ENCODE measurements at regions not wholly inside any gene's neighbourhood (a gene's known extent, or its start where the extent isn't known, plus 50 kb on each side); places are given as distances from the start of the nearest gene placed in this dataset.
"Not testable (repeated sequence)": the region's sequence is repeated elsewhere in the genome, so short reads cannot be mapped to it uniquely, and the experiment has no call there.

DNA sequence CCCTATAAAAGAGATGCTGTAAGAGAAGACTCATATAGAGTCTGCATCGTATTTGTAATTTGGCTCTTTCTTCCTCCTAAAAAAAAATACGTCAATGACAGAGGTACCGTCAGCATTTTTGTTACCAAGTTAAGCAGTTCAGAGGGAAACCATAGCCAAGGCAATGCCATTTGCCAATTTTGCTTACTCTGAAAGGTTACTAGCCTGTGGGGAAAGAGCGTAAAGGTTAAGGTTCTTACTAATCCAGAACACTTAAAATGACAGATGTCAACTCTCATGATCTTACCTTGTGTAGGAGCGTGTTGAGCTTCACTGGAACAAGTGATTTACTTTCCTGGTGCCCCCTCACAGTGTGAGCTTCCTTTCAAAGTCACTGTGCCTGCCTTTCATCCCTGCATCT is 119.4 kb upstream of the SPATA31A3 start:
- not testable (repeated sequence) for DNase-seq

DNA sequence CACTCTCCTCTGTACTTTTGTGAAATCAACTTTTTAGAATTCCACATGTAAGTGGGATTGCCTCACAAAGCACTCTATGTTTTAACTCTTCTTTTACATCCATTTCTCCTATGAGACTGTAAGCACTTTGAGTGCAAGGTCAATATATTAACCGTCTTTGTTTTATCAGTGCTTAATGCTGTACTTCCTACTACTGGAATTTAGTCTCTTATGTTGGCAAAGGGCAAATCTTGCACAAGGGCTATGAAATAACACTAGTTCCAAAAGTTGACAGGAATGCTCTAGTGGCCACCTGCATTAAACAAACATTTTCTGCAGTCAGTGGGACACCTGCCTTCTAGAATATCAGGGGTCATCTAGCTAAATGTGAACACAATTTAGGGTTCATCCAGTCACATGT is 117.5 kb upstream of the SPATA31A3 start:
- DNase-seq, result not testable (repeated sequence)

DNA sequence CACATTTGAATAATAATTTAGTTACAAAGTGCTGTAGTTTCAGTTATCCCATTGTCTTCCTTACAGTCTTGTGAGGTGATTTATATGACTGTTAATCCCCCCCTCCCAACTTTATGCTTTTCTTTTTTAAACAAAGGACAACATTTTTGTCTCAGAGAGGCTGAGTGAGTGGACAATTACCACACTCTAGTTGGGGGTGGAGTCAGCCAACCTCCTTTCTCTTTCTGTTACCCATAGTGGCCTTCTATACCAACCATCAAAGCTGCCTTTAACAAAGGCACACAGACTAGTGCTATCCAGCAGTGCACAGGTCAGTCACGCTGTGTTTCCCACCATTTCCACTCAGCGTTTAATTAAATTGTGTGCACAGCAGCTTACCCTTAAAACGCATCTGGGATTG is 114.3 kb upstream of the SPATA31A3 start:
- not testable (repeated sequence) for DNase-seq

DNA sequence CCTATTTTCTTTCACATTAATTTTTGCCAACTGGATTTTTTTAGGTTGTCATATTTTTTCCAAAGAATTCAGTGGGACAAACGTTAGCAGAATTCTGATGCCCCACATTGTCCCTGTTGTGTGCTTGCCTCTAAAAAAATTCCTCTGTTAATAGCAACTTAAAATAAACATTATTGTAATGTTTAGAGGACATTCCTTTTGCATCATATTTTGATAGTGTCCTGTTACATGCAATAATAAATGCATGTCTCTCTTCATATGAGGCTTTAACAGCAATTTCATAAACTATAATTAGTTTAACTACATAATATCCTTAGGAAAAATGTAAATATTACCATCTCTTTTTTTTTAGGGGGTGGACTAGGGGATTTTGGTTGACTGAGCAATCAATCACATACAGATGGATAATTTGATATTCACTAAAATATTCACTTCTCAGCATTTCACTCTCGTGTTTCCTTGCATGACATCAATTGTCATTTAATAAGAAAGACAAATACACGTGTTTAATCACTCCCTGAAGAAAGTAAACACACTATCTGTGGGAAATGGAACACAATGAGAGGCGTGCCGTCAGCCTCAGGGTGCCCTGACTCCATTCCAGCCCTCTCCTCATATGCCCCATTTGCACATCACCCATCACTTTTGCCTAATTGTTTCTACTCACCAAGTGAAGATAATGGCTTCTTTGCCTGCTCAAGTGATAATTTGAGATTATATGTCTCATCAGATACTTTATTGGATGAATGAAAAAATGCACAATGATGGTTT is 110.3 kb upstream of the SPATA31A3 start:
- DNase-seq, result not testable (repeated sequence)

DNA sequence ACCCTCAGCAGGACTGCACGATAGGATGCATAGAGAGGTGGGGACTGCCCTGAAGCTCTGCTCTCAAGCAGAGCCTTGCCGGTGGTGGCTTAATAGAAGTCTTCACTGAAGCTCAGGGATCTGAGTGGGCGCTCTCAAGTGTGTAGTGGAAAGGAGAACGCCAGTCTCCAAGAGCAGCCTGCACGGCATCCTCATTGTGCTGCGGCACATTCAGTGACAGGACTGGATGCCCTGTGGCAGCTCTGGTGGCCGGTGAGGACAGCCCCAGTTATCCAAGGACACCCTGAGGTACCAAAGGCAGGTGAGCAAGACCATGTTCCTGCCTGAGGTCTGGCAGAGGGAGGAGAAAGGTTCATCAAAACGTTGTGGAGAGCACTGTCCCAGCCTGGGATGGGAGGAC is 98.8 kb upstream of the SPATA31A3 start:
- DNase-seq, result not testable (repeated sequence)

DNA sequence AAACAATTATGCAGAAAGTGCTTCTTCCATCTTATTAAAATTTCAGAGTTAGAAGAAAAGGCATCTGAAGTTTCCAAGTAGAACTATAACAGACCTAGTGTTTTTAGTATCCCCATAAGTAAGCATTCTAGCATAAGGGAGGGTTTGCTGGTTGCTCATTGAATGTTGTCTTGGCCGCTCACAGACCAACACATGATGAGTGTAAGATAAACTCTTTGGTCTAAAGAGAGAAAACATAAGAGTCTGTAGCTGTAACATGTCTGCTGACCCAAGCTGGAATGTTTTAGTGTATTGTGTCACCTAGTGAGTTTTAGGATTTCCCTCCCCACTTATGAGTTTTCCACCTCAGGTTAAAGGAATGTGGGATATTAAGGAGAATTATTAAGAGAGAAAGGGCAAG is 94.5 kb upstream of the SPATA31A3 start:
- DNase-seq, result not testable (repeated sequence)

DNA sequence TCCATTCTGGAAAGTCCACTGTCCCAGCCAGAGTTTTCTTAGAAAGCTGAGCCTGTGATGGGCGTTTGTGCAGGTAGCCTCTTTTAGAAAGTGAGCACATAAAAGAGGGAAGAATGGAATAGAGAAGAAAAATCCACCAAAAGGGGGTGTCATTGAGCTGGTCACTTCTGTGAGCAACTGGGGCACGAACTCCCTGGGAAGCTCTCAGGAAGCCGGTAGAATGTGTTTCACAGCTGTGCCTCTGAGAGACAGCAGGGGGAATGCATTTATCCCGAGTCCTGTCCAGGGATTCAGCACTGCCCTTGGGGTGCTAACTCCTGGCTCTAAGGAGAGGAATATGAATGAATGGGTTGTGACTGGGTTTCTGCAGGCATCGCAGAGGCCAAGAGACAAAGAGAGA is 73.8 kb upstream of the SPATA31A3 start:
- DNase-seq, result peak; percentile 0

DNA sequence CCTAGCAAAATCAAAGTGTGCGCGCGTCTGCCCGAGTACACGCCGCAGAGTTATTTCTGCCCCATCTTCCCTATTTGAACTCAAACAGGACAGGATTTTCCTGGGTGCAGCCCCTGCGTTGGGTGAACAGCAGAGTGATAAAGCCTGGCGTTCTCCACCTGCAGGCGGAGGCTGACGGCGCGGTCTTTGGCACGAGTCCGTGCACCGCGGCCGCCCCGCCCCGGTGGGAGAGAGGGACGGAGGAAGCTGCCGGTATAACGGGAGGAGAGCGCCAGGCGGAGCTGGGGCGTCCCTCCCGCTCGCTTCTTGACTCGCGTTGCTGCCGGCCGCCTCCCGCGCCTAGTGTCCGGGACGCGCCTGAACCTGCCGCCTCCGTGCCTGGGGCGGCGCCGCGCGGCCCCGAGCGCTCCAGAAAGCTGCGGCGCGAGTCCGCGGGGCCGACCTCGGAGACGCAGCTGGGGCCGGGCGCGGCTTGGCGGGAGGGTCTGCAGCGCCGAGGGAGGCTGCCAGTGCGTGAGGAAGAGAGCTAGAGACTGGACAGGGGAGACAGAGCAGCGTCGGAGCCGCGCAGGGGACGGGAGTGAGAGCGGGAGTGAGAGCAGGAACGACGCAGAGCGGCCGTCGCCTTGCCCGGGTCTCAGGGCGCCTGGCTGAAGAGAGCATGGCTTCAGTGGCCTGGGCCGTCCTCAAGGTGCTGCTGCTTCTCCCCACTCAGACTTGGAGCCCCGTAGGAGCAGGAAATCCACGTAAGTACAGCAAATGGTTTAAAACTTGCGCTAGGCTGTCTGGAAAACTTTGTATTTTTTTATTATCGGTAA is 66.8 kb upstream of the SPATA31A3 start:
- DNase-seq, result peak; percentile 1

Data from fibroblast of upper back skin (primary cell).